Spleen (tissue), 7 donors: ENCODE measurements at regions not wholly inside any gene's neighbourhood (a gene's known extent, or its start where the extent isn't known, plus 50 kb on each side); places are given as distances from the start of the nearest gene placed in this dataset.

ENCODE experiments used
- CTCF ChIP-seq, 11 experiments: fragments of 200-600 bp in 7 of 11; fragments of 450-650 bp in 4 of 11; sonication (generic) in 4 of 11; IDR thresholded peaks in 8 of 11; conservative IDR thresholded peaks in 3 of 11; 1 replicate in 7 of 11; 2 replicates in 4 of 11; pipeline versions ENCODE4 v1.4.0 to v1.8.0; 2016 to 2021; ENCODE audit warnings: antibody characterized with exemption in 11 of 11, inconsistent platforms in 4 of 11, mild to moderate bottlenecking in 1 of 11
- POLR2A ChIP-seq, 3 donors: fragments of 450-650 bp; IDR thresholded peaks; one replicate each; pipeline ENCODE4 v1.5.1; 2017; ENCODE audit warnings: antibody characterized with exemption in 3 of 3, mild to moderate bottlenecking in 1 of 3
- POLR2AphosphoS5 ChIP-seq, 3 donors: sonication (generic); formaldehyde crosslinking; IDR thresholded peaks; one replicate each; pipeline ENCODE4 v1.5.1; 2017; ENCODE audit warnings: antibody characterized with exemption in 3 of 3
- donor health status: DM: no; HTN: no; CAD: no; lungs with moderate emphysema.
- donor health status: DM: no; HTN: no; CAD: no.
- donor health status: DM: no; HTN: no; CAD: no.

- TF ChIP-seq CTCF (IDR thresholded peaks at IDR 0.05 in 8 of 11, conservative IDR thresholded peaks at IDR 0.05 in 3 of 11), result no peak
- no peak for TF ChIP-seq POLR2A (IDR thresholded peaks at IDR 0.05)
- no peak for TF ChIP-seq POLR2AphosphoS5 (IDR thresholded peaks at IDR 0.05)
Observed at GRCh38 chr3:90031121-90031520, 923.7 kb downstream of the EPHA3 start.
